ENCODE measurements at regions not wholly inside any gene's neighbourhood (a gene's known extent, or its start where the extent isn't known, plus 50 kb on each side); places are given as distances from the start of the nearest gene placed in this dataset.
"Not testable (repeated sequence)": the region's sequence is repeated elsewhere in the genome, so short reads cannot be mapped to it uniquely, and the experiment has no call there.

DNA sequence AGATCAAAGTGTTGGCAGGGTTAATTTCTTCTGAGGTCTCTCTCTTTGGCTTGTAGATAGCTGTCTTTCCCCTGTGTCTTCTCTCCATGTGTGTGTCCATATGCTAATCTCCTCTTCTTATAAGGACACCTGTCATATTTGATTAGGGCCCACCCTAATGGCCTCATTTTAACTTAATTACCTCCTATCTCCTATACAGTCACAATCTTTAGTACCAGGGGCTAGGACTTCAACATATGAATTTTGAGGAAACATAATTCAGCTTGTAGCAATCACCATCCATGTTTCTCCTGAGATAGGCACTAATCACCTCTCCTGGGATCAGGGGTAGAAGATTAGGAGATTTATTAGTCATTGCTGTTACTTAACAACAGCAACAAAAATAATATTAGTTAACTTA lies 196.1 kb upstream of the RXFP2 start:
- FAIRE-seq = no peak
- ATAC-seq = no peak

GRCh38 chr13:31545616-31546015 lies 193.7 kb upstream of the RXFP2 start:
- FAIRE-seq = no peak
- no peak overlapping the region for H3K4me3 ChIP-seq

More for the DNA sequence above, 196.1 kb upstream of the RXFP2 start:
- H3K27me3 ChIP-seq = no peaks in the 10 kb centered on the region
- intact Hi-C loops (cut with DNase I) = no loop called here
- H3K4me1 ChIP-seq = no peaks in the 10 kb centered on the region
- H3K4me3 ChIP-seq = no peak overlapping the region
- no peaks in the 10 kb centered on the region for H3K9me3 ChIP-seq
- H3K27ac ChIP-seq = no peak overlapping the region
- TF ChIP-seq, protein P1, sequence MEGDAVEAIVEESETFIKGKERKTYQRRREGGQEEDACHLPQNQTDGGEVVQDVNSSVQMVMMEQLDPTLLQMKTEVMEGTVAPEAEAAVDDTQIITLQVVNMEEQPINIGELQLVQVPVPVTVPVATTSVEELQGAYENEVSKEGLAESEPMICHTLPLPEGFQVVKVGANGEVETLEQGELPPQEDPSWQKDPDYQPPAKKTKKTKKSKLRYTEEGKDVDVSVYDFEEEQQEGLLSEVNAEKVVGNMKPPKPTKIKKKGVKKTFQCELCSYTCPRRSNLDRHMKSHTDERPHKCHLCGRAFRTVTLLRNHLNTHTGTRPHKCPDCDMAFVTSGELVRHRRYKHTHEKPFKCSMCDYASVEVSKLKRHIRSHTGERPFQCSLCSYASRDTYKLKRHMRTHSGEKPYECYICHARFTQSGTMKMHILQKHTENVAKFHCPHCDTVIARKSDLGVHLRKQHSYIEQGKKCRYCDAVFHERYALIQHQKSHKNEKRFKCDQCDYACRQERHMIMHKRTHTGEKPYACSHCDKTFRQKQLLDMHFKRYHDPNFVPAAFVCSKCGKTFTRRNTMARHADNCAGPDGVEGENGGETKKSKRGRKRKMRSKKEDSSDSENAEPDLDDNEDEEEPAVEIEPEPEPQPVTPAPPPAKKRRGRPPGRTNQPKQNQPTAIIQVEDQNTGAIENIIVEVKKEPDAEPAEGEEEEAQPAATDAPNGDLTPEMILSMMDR (IDR thresholded peaks at IDR 0.05) = no peak
- DNase-seq = no peak
- no peaks in the 10 kb centered on the region for H3K36me3 ChIP-seq

DNA sequence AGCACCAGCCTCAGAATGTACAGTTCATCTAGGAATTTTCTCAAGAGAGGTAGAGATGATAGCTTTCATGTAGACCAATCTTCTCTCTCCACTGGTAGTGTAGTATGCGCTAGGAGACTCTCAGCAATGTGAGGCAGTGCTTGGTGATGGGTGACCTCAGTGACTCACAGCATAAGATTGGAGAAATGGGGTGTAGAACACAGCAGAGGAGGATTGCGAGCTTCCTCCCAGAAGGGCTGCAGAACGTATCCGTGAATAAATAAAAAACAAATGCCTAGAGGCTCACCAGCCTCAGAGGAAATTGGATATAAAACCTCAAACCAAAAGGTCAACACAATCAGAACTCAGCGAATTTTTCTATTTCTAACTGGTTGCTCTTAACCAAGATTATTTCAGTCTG lies 182.9 kb upstream of the RXFP2 start:
- 37 to 73% methylated on average over 5 of the region's 5 CpGs for WGBS, 2 donors
- Histone ChIP-seq H3K27ac (no peak overlapping the region), H3K4me3 (no peak overlapping the region), H3K9me3 (no peaks in the 10 kb centered on the region), H3K4me1 (no peaks in the 10 kb centered on the region), H3K27me3 (no peaks in the 10 kb centered on the region), H3K36me3 (no peaks in the 10 kb centered on the region)
- TF ChIP-seq, protein P1 (IDR thresholded peaks at IDR 0.05) = no peak
- ATAC-seq (no peak), FAIRE-seq (no peak), DNase-seq (no peak)
- intact Hi-C loops (cut with DNase I) = no loop called here

More at GRCh38 chr13:31545616-31546015, 193.7 kb upstream of the RXFP2 start:
- no peaks in the 10 kb centered on the region for H3K27me3 ChIP-seq
- ATAC-seq = no peak
- H3K36me3 ChIP-seq = no peaks in the 10 kb centered on the region
- TF ChIP-seq, protein P1 (IDR thresholded peaks at IDR 0.05) = no peak
- WGBS, 2 donors = 36 to 45% methylated on average over 3 of the region's 3 CpGs
- H3K9me3 ChIP-seq = no peaks in the 10 kb centered on the region
- no peak for DNase-seq
- H3K27ac ChIP-seq = no peak overlapping the region
- no peaks in the 10 kb centered on the region for H3K4me1 ChIP-seq
- intact Hi-C loops (cut with DNase I) = no loop called here

GRCh38 chr13:31584221-31584620 lies 155.1 kb upstream of the RXFP2 start:
- FAIRE-seq; intact Hi-C loops (cut with DNase I); H3K36me3 ChIP-seq; H3K4me3 ChIP-seq; H3K4me1 ChIP-seq; H3K27me3 ChIP-seq; H3K27ac ChIP-seq; DNase-seq; H3K9me3 ChIP-seq; ATAC-seq: not testable (repeated sequence)
- WGBS, 2 donors = 74 to 87% methylated on average over 9 of the region's 9 CpGs

DNA sequence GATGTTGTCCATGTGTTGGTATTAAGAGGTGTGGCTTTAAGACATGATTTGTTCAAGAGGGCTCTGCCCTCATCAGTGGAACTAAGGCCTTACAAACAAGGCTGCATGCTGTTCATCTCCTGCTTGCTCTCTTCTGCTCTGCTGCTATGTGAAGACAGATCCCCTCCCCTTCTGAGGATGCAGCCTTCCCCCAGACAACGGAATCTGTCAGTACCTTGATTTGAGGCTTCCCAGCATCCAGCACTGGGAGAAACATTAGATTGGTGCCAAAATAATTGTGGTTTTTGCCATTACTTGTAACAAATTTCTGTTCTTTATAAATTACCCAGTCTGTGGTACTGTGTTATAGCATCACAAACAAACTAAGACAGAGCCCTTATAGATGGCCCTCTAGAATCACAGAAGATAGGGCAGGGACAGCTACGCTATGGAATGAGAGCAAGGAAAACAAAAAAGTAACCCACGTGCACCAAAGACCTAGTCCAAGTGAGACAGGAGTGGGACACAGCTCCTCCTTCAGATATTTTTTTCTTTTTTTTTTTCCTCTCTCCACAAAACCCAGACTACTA lies 151.5 kb upstream of the RXFP2 start:
- Histone ChIP-seq H3K9me3 (no peaks in the 10 kb centered on the region), H3K27me3 (no peaks in the 10 kb centered on the region), H3K27ac (no peak overlapping the region), H3K36me3 (no peaks in the 10 kb centered on the region), H3K4me3 (no peak overlapping the region), H3K4me1 (no peaks in the 10 kb centered on the region)
- DNase-seq (no peak), FAIRE-seq (no peak), ATAC-seq (no peak)
- intact Hi-C loops (cut with DNase I) = no loop called here
- WGBS, 2 donors = 43 to 57% methylated on average over 3 of the region's 3 CpGs
- TF ChIP-seq, protein P1 (IDR thresholded peaks at IDR 0.05) = no peak

Data from pancreas (tissue), 10 donors.